ENCODE measurements at regions not wholly inside any gene's neighbourhood (a gene's known extent, or its start where the extent isn't known, plus 50 kb on each side); places are given as distances from the start of the nearest gene placed in this dataset.

DNA sequence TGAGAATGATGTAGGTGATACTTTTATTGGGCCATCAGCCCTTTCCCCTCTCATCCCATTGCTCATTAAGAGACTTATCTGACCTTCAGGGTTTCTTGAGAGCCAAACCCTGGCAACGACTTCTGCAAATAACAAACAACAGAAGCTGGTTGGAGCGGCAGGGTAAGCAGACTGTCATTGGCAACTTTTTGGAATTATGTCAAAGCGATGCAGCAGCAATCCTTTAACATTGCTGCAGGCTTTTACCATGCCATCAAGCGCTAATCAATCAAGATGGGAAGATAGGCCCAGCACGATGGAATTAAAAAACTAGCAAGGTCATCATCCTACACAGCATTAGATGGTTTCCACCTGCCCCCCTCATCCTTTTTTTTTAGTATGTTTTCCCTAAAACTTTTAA, 406.1 kb upstream of the PDE3A start:
- intact Hi-C loops (cut with DNase I): no loop called here

DNA sequence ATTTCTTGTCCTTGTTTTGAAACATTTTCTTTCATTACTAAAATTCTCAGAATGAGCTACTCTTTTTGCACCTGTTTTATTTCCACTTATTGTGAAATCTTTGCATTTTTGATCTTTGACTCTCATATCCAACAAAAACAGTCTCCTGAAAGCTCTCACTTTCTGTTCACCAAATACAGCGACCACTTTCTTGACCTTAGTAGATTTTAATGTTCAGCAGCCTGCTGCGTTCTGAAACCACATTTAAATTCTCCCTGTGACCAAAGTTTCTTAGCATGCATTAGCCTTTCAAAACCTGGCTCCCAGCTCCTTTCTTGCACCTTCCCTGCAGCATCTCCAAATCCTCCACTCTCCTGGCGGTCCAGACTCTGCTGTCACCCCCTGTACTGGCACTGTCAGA, 404.4 kb upstream of the PDE3A start:
- Histone ChIP-seq H3K9me3 (peaks cover 0 to 7% (median 0%) of the 10 kb centered on the region in 12 donors), H3K4me3 (no peak overlapping the region), H3K27me3 (no peaks in the 10 kb centered on the region), H3K4me1 (peaks cover 0 to 21% (median 0%) of the 10 kb centered on the region in 12 donors), H3K36me3 (no peaks in the 10 kb centered on the region), H3K27ac (no peak overlapping the region)
- intact Hi-C loops (cut with DNase I): no loop called here
- DNase-seq (no peak), ATAC-seq (no peak)
- TF ChIP-seq, protein P1, sequence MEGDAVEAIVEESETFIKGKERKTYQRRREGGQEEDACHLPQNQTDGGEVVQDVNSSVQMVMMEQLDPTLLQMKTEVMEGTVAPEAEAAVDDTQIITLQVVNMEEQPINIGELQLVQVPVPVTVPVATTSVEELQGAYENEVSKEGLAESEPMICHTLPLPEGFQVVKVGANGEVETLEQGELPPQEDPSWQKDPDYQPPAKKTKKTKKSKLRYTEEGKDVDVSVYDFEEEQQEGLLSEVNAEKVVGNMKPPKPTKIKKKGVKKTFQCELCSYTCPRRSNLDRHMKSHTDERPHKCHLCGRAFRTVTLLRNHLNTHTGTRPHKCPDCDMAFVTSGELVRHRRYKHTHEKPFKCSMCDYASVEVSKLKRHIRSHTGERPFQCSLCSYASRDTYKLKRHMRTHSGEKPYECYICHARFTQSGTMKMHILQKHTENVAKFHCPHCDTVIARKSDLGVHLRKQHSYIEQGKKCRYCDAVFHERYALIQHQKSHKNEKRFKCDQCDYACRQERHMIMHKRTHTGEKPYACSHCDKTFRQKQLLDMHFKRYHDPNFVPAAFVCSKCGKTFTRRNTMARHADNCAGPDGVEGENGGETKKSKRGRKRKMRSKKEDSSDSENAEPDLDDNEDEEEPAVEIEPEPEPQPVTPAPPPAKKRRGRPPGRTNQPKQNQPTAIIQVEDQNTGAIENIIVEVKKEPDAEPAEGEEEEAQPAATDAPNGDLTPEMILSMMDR (IDR thresholded peaks at IDR 0.05): no peak
- no peak for TF ChIP-seq POLR2A (IDR thresholded peaks at IDR 0.05)
- 73 to 86% (median 78%) methylated on average over 3 of the region's 3 CpGs for WGBS, 4 donors

More for the DNA sequence above, 406.1 kb upstream of the PDE3A start:
- DNase-seq: peak in 4 of 5 donors; percentile 24 to 63 (median 46)
- Histone ChIP-seq H3K4me3 (no peak overlapping the region), H3K27ac (peak overlapping the region in 1 of 12 donors; percentile 7), H3K9me3 (peaks cover 0 to 7% (median 0%) of the 10 kb centered on the region in 12 donors), H3K4me1 (peaks cover 0 to 25% (median 0%) of the 10 kb centered on the region in 12 donors), H3K36me3 (no peaks in the 10 kb centered on the region), H3K27me3 (no peaks in the 10 kb centered on the region)
- ATAC-seq: peak; percentile 70 to 87 (median 84)
- WGBS, 4 donors: 41 to 50% (median 43%) methylated on average over 5 of the region's 5 CpGs
- TF ChIP-seq, protein P1 (IDR thresholded peaks at IDR 0.05): no peak
- TF ChIP-seq POLR2A (IDR thresholded peaks at IDR 0.05): no peak

DNA sequence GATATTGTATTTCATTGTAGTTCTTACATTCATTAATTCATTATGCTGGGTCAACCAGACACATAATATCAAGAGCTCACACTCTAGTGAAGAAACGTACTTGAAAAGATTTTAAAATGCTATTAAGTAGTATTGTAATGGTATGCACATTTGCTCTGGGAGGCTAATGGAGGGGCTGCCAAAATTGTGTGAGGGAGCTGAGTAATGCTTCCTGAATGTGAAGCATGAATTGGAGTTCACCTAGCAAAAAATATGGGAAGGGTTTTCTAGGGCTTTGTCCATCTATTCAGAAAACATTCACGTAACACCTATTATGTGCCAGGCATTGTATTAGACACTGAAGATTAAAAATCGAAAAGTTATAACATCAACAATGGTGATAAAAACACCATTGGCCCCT, 403.8 kb upstream of the PDE3A start:
- ATAC-seq (peak in 1 of 4 donors; percentile 8), DNase-seq (no peak)
- Histone ChIP-seq H3K4me3 (no peak overlapping the region), H3K9me3 (peaks cover 0 to 7% (median 0%) of the 10 kb centered on the region in 12 donors), H3K27ac (no peak overlapping the region), H3K4me1 (peaks cover 0 to 21% (median 0%) of the 10 kb centered on the region in 12 donors), H3K27me3 (no peaks in the 10 kb centered on the region), H3K36me3 (no peaks in the 10 kb centered on the region)
- TF ChIP-seq POLR2A (IDR thresholded peaks at IDR 0.05): no peak
- TF ChIP-seq, protein P1 (IDR thresholded peaks at IDR 0.05): no peak
- 51 to 74% (median 68%) methylated on average over 3 of the region's 3 CpGs for WGBS, 4 donors
- intact Hi-C loops (cut with DNase I): no loop called here

DNA sequence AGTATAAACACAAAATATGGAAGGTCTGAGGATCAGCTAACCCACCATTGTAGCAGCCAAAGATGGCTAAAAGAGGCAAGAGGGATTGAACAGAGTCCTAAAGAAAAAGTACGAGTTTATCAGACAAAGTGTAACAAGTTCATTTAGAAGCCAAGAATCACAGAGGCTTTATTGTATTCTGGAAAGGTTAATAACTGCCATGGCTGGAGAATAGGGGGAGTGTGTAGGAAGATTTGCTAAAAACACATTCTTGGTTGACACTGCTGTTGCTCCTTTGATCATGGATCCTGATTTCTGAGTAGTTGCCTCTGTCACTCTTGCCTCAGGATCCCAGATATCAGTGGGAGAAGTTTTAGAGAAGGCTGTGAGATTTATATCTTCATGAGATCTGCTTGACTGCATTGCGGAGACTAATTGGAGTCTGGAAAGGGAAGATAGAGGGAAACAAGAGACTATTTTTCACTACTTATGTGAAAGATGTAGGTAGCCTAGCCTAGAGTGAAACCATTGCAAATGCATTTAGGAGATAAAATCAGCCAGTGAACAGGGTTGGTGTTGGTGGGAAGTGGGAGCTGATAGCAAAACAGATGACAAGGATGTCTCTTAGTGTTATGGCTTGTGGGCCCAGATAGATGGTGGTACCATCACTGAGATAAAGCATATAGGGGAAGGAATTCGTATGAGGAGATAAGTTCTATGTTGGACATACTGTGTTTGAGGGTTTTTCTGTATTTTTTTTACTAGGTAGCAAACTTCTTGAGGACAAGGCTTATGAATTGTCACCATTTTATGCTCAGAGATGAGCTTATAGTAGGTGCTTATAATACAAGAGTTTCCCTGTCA, 402.9 kb upstream of the PDE3A start:
- peaks cover 0 to 7% (median 0%) of the 10 kb centered on the region in 12 donors for H3K9me3 ChIP-seq
- no peak overlapping the region for H3K4me3 ChIP-seq
- no peaks in the 10 kb centered on the region for H3K36me3 ChIP-seq
- no peaks in the 10 kb centered on the region for H3K27me3 ChIP-seq
- DNase-seq (no peak), ATAC-seq (no peak)
- WGBS, 4 donors: 63 to 70% (median 64%) methylated on average over 3 of the region's 3 CpGs
- no peak overlapping the region for H3K27ac ChIP-seq
- intact Hi-C loops (cut with DNase I): no loop called here
- TF ChIP-seq, protein P1 (IDR thresholded peaks at IDR 0.05): no peak
- no peak for TF ChIP-seq POLR2A (IDR thresholded peaks at IDR 0.05)
- peaks cover 0 to 21% (median 3%) of the 10 kb centered on the region in 12 donors for H3K4me1 ChIP-seq

Measured in heart left ventricle (tissue), 16 donors.